ENCODE measurements at regions not wholly inside any gene's neighbourhood (a gene's known extent, or its start where the extent isn't known, plus 50 kb on each side); places are given as distances from the start of the nearest gene placed in this dataset.

GRCh38 chr2:217218269-217219163 lies 358.7 kb upstream of the TNP1 start:
- peak; percentile 19 for DNase-seq

GRCh38 chr2:217216982-217217381 lies 357.1 kb upstream of the TNP1 start:
- no peak for DNase-seq

GRCh38 chr2:217216316-217216715 lies 356.5 kb upstream of the TNP1 start:
- DNase-seq: no peak

GRCh38 chr2:217215877-217216276 lies 356.0 kb upstream of the TNP1 start:
- DNase-seq: no peak

GRCh38 chr2:217208867-217209266 lies 349.0 kb upstream of the TNP1 start:
- no peak for DNase-seq

- DNase-seq: no peak
Measured at GRCh38 chr2:217207699-217208010, 347.8 kb upstream of the TNP1 start.

- DNase-seq: no peak
Measured at GRCh38 chr2:217206907-217207698, 347.2 kb upstream of the TNP1 start.

GRCh38 chr2:217206016-217206725 lies 346.3 kb upstream of the TNP1 start:
- DNase-seq: no peak

- no peak for DNase-seq
Measured at GRCh38 chr2:217204358-217204757, 344.5 kb upstream of the TNP1 start.

- no peak for DNase-seq
Measured at GRCh38 chr2:217203086-217203485, 343.2 kb upstream of the TNP1 start.

- DNase-seq: no peak
Measured at GRCh38 chr2:217199255-217199630, 339.4 kb upstream of the TNP1 start.

- DNase-seq: no peak
Measured at GRCh38 chr2:217195658-217196446, 336.0 kb upstream of the TNP1 start.

GRCh38 chr2:217195016-217195415 lies 335.2 kb upstream of the TNP1 start:
- no peak for DNase-seq

- no peak for DNase-seq
Measured at GRCh38 chr2:217193431-217194340, 333.8 kb upstream of the TNP1 start.

- no peak for DNase-seq
Measured at GRCh38 chr2:217192366-217192765, 332.5 kb upstream of the TNP1 start.

GRCh38 chr2:217189747-217190146 lies 329.9 kb upstream of the TNP1 start:
- DNase-seq: no peak

- DNase-seq: no peak
Measured at GRCh38 chr2:217189131-217189530, 329.3 kb upstream of the TNP1 start.

GRCh38 chr2:217186668-217187159 lies 326.9 kb upstream of the TNP1 start:
- DNase-seq: no peak

GRCh38 chr2:217186152-217186551 lies 326.3 kb upstream of the TNP1 start:
- DNase-seq: no peak

GRCh38 chr2:217185265-217185995 lies 325.6 kb upstream of the TNP1 start:
- DNase-seq: no peak

- DNase-seq: no peak
Measured at GRCh38 chr2:217184242-217184641, 324.4 kb upstream of the TNP1 start.

Measured in stimulated activated CD4-positive, alpha-beta T cell treated with anti-CD3 and anti-CD28 coated beads, Interleukin-15, amount 100 ng/mL, for 24 hours (primary cell).